Calu3 (cell line): ENCODE measurements at regions not wholly inside any gene's neighbourhood (a gene's known extent, or its start where the extent isn't known, plus 50 kb on each side); places are given as distances from the start of the nearest gene placed in this dataset.

Source experiments
- BruUV-seq: library from RNA; stranded (reverse); fragments of 400-500 nt; replicated peaks from 2 replicates; lab custom pipeline; 2021; lab: Mats Ljungman, UMichigan
- CTCF ChIA-PET: fragments of 300-600 bp; sonication (Branson Sonifier 250); formaldehyde crosslinking; loops from one replicate; lab custom pipeline; 2022; ENCODE audit warnings: antibody characterized with exemption; lab: Charles Lee
- DNase-seq: peaks from one replicate; pipeline ENCODE4 v3.0.0; 2022
- H3K27ac Mint-ChIP-seq: one replicate; pipeline ENCODE4 v1.8.0; 2022; ENCODE audit warnings: mixed read lengths; ENCODE audit not compliant: unreplicated experiment
- H3K27me3 Mint-ChIP-seq: one replicate; pipeline ENCODE4 v1.8.0; 2022; ENCODE audit warnings: mixed read lengths; ENCODE audit not compliant: unreplicated experiment
- H3K36me3 Mint-ChIP-seq: one replicate; pipeline ENCODE4 v1.8.0; 2022; ENCODE audit warnings: mild to moderate bottlenecking, moderate library complexity, mixed read lengths; ENCODE audit not compliant: insufficient read depth, unreplicated experiment
- H3K4me1 Mint-ChIP-seq: one replicate; pipeline ENCODE4 v1.8.0; 2022; ENCODE audit warnings: mild to moderate bottlenecking, low read depth, mixed read lengths; ENCODE audit not compliant: unreplicated experiment
- H3K4me3 Mint-ChIP-seq: one replicate; pipeline ENCODE4 v1.8.0; 2022; ENCODE audit warnings: mild to moderate bottlenecking, low read depth, moderate library complexity, mixed read lengths; ENCODE audit not compliant: unreplicated experiment
- H3K9me3 Mint-ChIP-seq: one replicate; pipeline ENCODE4 v1.8.0; 2022; ENCODE audit warnings: low read depth, mixed read lengths; ENCODE audit not compliant: unreplicated experiment
- intact Hi-C: fragments of 100-400 bp; cut with micrococcal nuclease; formaldehyde crosslinking; loops from one replicate; pipeline ENCODE4 v1.10.0; 2022; ENCODE audit not compliant: unreplicated experiment
- TF ChIP-seq, protein P1 (sequence below): fragments of 200-600 bp; IDR thresholded peaks from one replicate; pipeline ENCODE4 v1.8.0; 2022; ENCODE audit warnings: antibody characterized with exemption; ENCODE audit not compliant: unreplicated experiment

GRCh38 chr1:106072909-106073600 lies 983.4 kb upstream of the PRMT6 start:
- Mint-ChIP-seq H3K4me1 (no peaks in the 10 kb centered on the region), H3K9me3 (peaks cover 3% of the 10 kb centered on the region), H3K27ac (no peak overlapping the region), H3K27me3 (no peaks in the 10 kb centered on the region), H3K4me3 (no peak overlapping the region), H3K36me3 (no peaks in the 10 kb centered on the region)
- CTCF ChIA-PET, result no interaction called here
- no peak for DNase-seq
- intact Hi-C loops, result no loop called here
- TF ChIP-seq, protein P1, sequence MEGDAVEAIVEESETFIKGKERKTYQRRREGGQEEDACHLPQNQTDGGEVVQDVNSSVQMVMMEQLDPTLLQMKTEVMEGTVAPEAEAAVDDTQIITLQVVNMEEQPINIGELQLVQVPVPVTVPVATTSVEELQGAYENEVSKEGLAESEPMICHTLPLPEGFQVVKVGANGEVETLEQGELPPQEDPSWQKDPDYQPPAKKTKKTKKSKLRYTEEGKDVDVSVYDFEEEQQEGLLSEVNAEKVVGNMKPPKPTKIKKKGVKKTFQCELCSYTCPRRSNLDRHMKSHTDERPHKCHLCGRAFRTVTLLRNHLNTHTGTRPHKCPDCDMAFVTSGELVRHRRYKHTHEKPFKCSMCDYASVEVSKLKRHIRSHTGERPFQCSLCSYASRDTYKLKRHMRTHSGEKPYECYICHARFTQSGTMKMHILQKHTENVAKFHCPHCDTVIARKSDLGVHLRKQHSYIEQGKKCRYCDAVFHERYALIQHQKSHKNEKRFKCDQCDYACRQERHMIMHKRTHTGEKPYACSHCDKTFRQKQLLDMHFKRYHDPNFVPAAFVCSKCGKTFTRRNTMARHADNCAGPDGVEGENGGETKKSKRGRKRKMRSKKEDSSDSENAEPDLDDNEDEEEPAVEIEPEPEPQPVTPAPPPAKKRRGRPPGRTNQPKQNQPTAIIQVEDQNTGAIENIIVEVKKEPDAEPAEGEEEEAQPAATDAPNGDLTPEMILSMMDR, result no peak
- no TSS peak for BruUV-seq

DNA sequence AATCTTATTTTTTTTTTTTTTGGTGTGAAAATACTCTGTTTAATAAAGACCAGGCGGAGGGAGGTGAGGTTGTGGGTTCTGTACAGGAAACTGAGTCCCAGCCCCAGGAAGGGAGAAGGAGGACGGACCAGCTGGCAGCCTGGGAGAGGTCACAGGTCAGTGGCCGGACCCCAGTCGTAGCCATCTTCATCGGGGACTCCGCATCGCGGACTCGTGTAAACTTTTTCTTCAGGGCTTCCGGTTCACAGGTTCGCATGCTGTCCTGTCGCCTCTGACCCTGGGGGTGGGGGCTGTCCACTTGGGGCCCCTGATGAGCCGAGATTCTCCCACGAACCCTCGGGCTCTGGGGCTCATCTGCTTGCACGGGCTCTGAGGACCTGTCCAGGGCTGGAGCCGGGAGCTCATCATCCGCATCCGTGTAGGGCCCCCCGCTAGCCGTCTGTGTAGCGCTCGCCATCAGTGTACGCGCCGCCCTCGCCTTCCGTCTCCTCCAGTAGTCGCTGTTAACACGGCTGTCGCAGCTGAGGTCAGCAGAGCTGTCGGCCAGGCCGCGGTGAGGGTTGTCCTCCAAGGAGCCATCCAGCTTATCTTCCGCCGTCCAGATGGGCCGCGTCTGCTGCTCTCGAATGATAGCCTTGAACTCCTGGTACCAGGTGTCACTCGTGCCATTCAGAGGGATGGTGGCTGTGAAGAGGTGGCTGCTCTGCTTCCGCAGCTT lies 975.7 kb upstream of the PRMT6 start:
- BruUV-seq, result no TSS peak
- Mint-ChIP-seq H3K36me3 (no peaks in the 10 kb centered on the region), H3K27ac (no peak overlapping the region), H3K27me3 (no peaks in the 10 kb centered on the region), H3K4me3 (no peak overlapping the region), H3K4me1 (no peaks in the 10 kb centered on the region), H3K9me3 (peaks cover 4% of the 10 kb centered on the region)
- intact Hi-C loops, result no loop called here
- CTCF ChIA-PET, result no interaction called here
- no peak for DNase-seq
- TF ChIP-seq, protein P1, result no peak

DNA sequence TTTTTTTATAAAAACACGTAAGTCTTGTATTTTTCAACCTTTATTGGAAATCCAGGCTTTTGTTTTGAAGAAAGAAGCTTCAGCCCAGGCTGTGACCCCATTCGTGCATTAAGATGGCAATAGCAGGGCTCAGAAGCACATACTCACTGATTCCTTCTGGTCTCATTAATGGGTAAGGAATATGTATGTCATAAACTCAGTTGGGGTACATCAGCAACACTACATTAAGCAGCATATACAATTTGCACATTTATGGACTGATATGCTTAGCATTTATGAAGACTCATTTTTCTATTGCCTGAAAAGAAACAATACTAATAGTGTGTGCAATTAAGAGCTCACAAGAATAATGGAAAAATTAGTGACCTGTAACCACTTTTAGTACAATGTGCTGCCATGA lies 945.4 kb upstream of the PRMT6 start:
- BruUV-seq, result no TSS peak
- Mint-ChIP-seq H3K9me3 (peaks cover 3% of the 10 kb centered on the region), H3K27ac (no peak overlapping the region), H3K36me3 (no peaks in the 10 kb centered on the region), H3K4me1 (no peaks in the 10 kb centered on the region), H3K4me3 (no peak overlapping the region), H3K27me3 (no peaks in the 10 kb centered on the region)
- CTCF ChIA-PET, result no interaction called here
- intact Hi-C loops, result no loop called here
- TF ChIP-seq, protein P1, result no peak
- DNase-seq, result no peak

DNA sequence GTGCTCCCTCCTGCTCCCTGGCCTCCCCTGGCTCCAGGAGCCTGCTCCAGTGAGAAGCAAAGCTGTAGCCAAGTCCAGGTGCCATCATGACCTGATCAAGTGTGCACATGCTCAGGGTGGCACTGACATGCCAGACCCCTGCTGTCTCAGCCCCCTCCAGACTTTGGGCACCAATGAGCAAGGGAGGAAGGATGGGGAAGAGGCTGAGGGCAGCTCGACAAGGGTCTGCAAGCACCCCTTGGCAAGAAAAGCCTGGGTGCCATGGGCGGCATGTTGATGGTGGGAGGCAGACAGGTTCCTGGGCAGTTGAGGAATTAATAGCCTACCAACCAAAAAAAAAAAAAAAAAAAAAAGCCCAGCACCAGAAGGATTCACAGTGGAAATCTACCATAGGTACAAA lies 942.6 kb upstream of the PRMT6 start:
- DNase-seq, result no peak
- TF ChIP-seq, protein P1, result no peak
- CTCF ChIA-PET, result interaction anchor here (0.7 kb wide), 1 partner anchor 600 kb away, joined by 6 read pairs; no protein-coding TSS in a partner anchor
- no peaks in the 10 kb centered on the region for H3K36me3 Mint-ChIP-seq
- intact Hi-C loops, result no loop called here
- no peak overlapping the region for H3K27ac Mint-ChIP-seq
- H3K4me3 Mint-ChIP-seq, result no peak overlapping the region
- H3K9me3 Mint-ChIP-seq, result peaks cover 3% of the 10 kb centered on the region
- H3K27me3 Mint-ChIP-seq, result no peaks in the 10 kb centered on the region
- BruUV-seq, result no TSS peak
- H3K4me1 Mint-ChIP-seq, result no peaks in the 10 kb centered on the region
